ENCODE measurements at regions not wholly inside any gene's neighbourhood (a gene's known extent, or its start where the extent isn't known, plus 50 kb on each side); places are given as distances from the start of the nearest gene placed in this dataset.

- DNase-seq (no peak), ATAC-seq (no peak)
- no peak overlapping the region for H3K4me3 Mint-ChIP-seq
- H3K4me1 Mint-ChIP-seq (ENCODE audit: low read depth) = no peaks in the 10 kb centered on the region
- no peaks in the 10 kb centered on the region for H3K36me3 Mint-ChIP-seq (ENCODE audit: insufficient read depth)
- H3K27me3 Mint-ChIP-seq (ENCODE audit: low read depth) = no peaks in the 10 kb centered on the region
- H3K9me3 Mint-ChIP-seq = no peaks in the 10 kb centered on the region
Observed at GRCh38 chr14:42556551-42556950, 949.9 kb downstream of the LRFN5 start.

GRCh38 chr14:42555365-42555764 is 948.7 kb downstream of the LRFN5 start:
- Mint-ChIP-seq H3K4me3 (no peak overlapping the region), H3K9me3 (no peaks in the 10 kb centered on the region)
- no peak for ATAC-seq

GRCh38 chr14:42554091-42554490 is 947.4 kb downstream of the LRFN5 start:
- no peaks in the 10 kb centered on the region for H3K9me3 Mint-ChIP-seq
- ATAC-seq = no peak
- no peaks in the 10 kb centered on the region for H3K27me3 Mint-ChIP-seq (ENCODE audit: low read depth)
- no peaks in the 10 kb centered on the region for H3K4me1 Mint-ChIP-seq (ENCODE audit: low read depth)
- no peak overlapping the region for H3K4me3 Mint-ChIP-seq
- H3K36me3 Mint-ChIP-seq (ENCODE audit: insufficient read depth) = no peaks in the 10 kb centered on the region
- no peak for DNase-seq

More at GRCh38 chr14:42555365-42555764, 948.7 kb downstream of the LRFN5 start:
- no peaks in the 10 kb centered on the region for H3K27me3 Mint-ChIP-seq (ENCODE audit: low read depth)
- no peaks in the 10 kb centered on the region for H3K4me1 Mint-ChIP-seq (ENCODE audit: low read depth)
- no peak for DNase-seq
- H3K36me3 Mint-ChIP-seq (ENCODE audit: insufficient read depth) = no peaks in the 10 kb centered on the region

GRCh38 chr14:42550310-42550709 is 943.6 kb downstream of the LRFN5 start:
- ATAC-seq = no peak
- Mint-ChIP-seq H3K9me3 (no peaks in the 10 kb centered on the region), H3K4me1 (ENCODE audit: low read depth) (no peaks in the 10 kb centered on the region), H3K4me3 (no peak overlapping the region), H3K36me3 (ENCODE audit: insufficient read depth) (no peaks in the 10 kb centered on the region), H3K27me3 (ENCODE audit: low read depth) (no peaks in the 10 kb centered on the region)
- DNase-seq = no peak

- DNase-seq = no peak
- H3K27me3 Mint-ChIP-seq (ENCODE audit: low read depth) = no peaks in the 10 kb centered on the region
- H3K4me1 Mint-ChIP-seq (ENCODE audit: low read depth) = no peaks in the 10 kb centered on the region
- no peaks in the 10 kb centered on the region for H3K9me3 Mint-ChIP-seq
- no peak overlapping the region for H3K4me3 Mint-ChIP-seq
- ATAC-seq = no peak
- no peaks in the 10 kb centered on the region for H3K36me3 Mint-ChIP-seq (ENCODE audit: insufficient read depth)
Observed at GRCh38 chr14:42548349-42548748, 941.7 kb downstream of the LRFN5 start.

- H3K27me3 Mint-ChIP-seq (ENCODE audit: low read depth) = no peaks in the 10 kb centered on the region
- H3K9me3 Mint-ChIP-seq = no peaks in the 10 kb centered on the region
- no peak overlapping the region for H3K4me3 Mint-ChIP-seq
- no peaks in the 10 kb centered on the region for H3K36me3 Mint-ChIP-seq (ENCODE audit: insufficient read depth)
- DNase-seq (no peak), ATAC-seq (no peak)
- H3K4me1 Mint-ChIP-seq (ENCODE audit: low read depth) = no peaks in the 10 kb centered on the region
Observed at GRCh38 chr14:42545636-42546035, 939.0 kb downstream of the LRFN5 start.

- no peaks in the 10 kb centered on the region for H3K36me3 Mint-ChIP-seq (ENCODE audit: insufficient read depth)
- ATAC-seq = no peak
- H3K4me1 Mint-ChIP-seq (ENCODE audit: low read depth) = no peaks in the 10 kb centered on the region
- no peaks in the 10 kb centered on the region for H3K9me3 Mint-ChIP-seq
- H3K4me3 Mint-ChIP-seq = no peak overlapping the region
- no peaks in the 10 kb centered on the region for H3K27me3 Mint-ChIP-seq (ENCODE audit: low read depth)
- no peak for DNase-seq
Observed at GRCh38 chr14:42541535-42542001, 934.9 kb downstream of the LRFN5 start.

- DNase-seq = no peak
- H3K4me1 Mint-ChIP-seq (ENCODE audit: low read depth) = no peaks in the 10 kb centered on the region
- H3K9me3 Mint-ChIP-seq = no peaks in the 10 kb centered on the region
- no peak overlapping the region for H3K4me3 Mint-ChIP-seq
- ATAC-seq = no peak
- H3K36me3 Mint-ChIP-seq (ENCODE audit: insufficient read depth) = no peaks in the 10 kb centered on the region
- H3K27me3 Mint-ChIP-seq (ENCODE audit: low read depth) = no peaks in the 10 kb centered on the region
Observed at GRCh38 chr14:42535397-42535796, 928.7 kb downstream of the LRFN5 start.

- Mint-ChIP-seq H3K36me3 (ENCODE audit: insufficient read depth) (no peaks in the 10 kb centered on the region), H3K4me1 (ENCODE audit: low read depth) (no peaks in the 10 kb centered on the region), H3K27me3 (ENCODE audit: low read depth) (no peaks in the 10 kb centered on the region), H3K4me3 (no peak overlapping the region), H3K9me3 (no peaks in the 10 kb centered on the region)
- DNase-seq = no peak
- no peak for ATAC-seq
Observed at GRCh38 chr14:42533476-42533875, 926.8 kb downstream of the LRFN5 start.

- H3K9me3 Mint-ChIP-seq = no peaks in the 10 kb centered on the region
- no peaks in the 10 kb centered on the region for H3K36me3 Mint-ChIP-seq (ENCODE audit: insufficient read depth)
- ATAC-seq = no peak
- DNase-seq = no peak
- no peaks in the 10 kb centered on the region for H3K4me1 Mint-ChIP-seq (ENCODE audit: low read depth)
- H3K4me3 Mint-ChIP-seq = no peak overlapping the region
- H3K27me3 Mint-ChIP-seq (ENCODE audit: low read depth) = no peaks in the 10 kb centered on the region
Observed at GRCh38 chr14:42532194-42532593, 925.5 kb downstream of the LRFN5 start.

- ATAC-seq (no peak), DNase-seq (no peak)
- no peaks in the 10 kb centered on the region for H3K27me3 Mint-ChIP-seq (ENCODE audit: low read depth)
- no peaks in the 10 kb centered on the region for H3K4me1 Mint-ChIP-seq (ENCODE audit: low read depth)
- no peak overlapping the region for H3K4me3 Mint-ChIP-seq
- H3K36me3 Mint-ChIP-seq (ENCODE audit: insufficient read depth) = no peaks in the 10 kb centered on the region
- H3K9me3 Mint-ChIP-seq = no peaks in the 10 kb centered on the region
Observed at GRCh38 chr14:42527141-42527540, 920.5 kb downstream of the LRFN5 start.

- DNase-seq (no peak), ATAC-seq (no peak)
- Mint-ChIP-seq H3K4me3 (no peak overlapping the region), H3K27me3 (ENCODE audit: low read depth) (no peaks in the 10 kb centered on the region), H3K9me3 (no peaks in the 10 kb centered on the region), H3K4me1 (ENCODE audit: low read depth) (no peaks in the 10 kb centered on the region), H3K36me3 (ENCODE audit: insufficient read depth) (no peaks in the 10 kb centered on the region)
Observed at GRCh38 chr14:42523666-42524065, 917.0 kb downstream of the LRFN5 start.

- Mint-ChIP-seq H3K27me3 (ENCODE audit: low read depth) (no peaks in the 10 kb centered on the region), H3K9me3 (peaks cover 7% of the 10 kb centered on the region), H3K4me1 (ENCODE audit: low read depth) (no peaks in the 10 kb centered on the region), H3K4me3 (no peak overlapping the region), H3K36me3 (ENCODE audit: insufficient read depth) (no peaks in the 10 kb centered on the region)
- no peak for ATAC-seq
- DNase-seq = no peak
Observed at GRCh38 chr14:42517806-42518500, 911.3 kb downstream of the LRFN5 start.

GRCh38 chr14:42513837-42514236 is 907.2 kb downstream of the LRFN5 start:
- no peaks in the 10 kb centered on the region for H3K27me3 Mint-ChIP-seq (ENCODE audit: low read depth)
- H3K9me3 Mint-ChIP-seq = peaks cover 19% of the 10 kb centered on the region
- DNase-seq (no peak), ATAC-seq (no peak)
- H3K36me3 Mint-ChIP-seq (ENCODE audit: insufficient read depth) = no peaks in the 10 kb centered on the region
- no peak overlapping the region for H3K4me3 Mint-ChIP-seq
- no peaks in the 10 kb centered on the region for H3K4me1 Mint-ChIP-seq (ENCODE audit: low read depth)

- DNase-seq (no peak), ATAC-seq (no peak)
- Mint-ChIP-seq H3K9me3 (peaks cover 17% of the 10 kb centered on the region), H3K4me1 (ENCODE audit: low read depth) (no peaks in the 10 kb centered on the region), H3K4me3 (no peak overlapping the region), H3K36me3 (ENCODE audit: insufficient read depth) (no peaks in the 10 kb centered on the region), H3K27me3 (ENCODE audit: low read depth) (no peaks in the 10 kb centered on the region)
Observed at GRCh38 chr14:42510071-42510470, 903.4 kb downstream of the LRFN5 start.
